Astrocyte (in vitro differentiated cells and primary cell): ENCODE measurements at regions not wholly inside any gene's neighbourhood (a gene's known extent, or its start where the extent isn't known, plus 50 kb on each side); places are given as distances from the start of the nearest gene placed in this dataset.

ENCODE experiments used
- CTCF ChIP-seq: IDR thresholded peaks from 2 replicates; pipeline ENCODE4 v1.5.1; 2011; ENCODE audit warnings: low read depth, mild to moderate bottlenecking, inconsistent platforms, low read length, moderate library complexity; ENCODE audit not compliant: insufficient read depth
- EZH2 ChIP-seq: IDR thresholded peaks from 2 replicates; pipeline ENCODE4 v1.6.1; 2012; ENCODE audit warnings: mild to moderate bottlenecking, low read length, inconsistent platforms; ENCODE audit not compliant: insufficient read depth

GRCh38 chr6:33869826-33870423 lies 66.1 kb upstream of the MLN start:
- TF ChIP-seq CTCF (no peak), EZH2 (no peak)
